ENCODE measurements at regions not wholly inside any gene's neighbourhood (a gene's known extent, or its start where the extent isn't known, plus 50 kb on each side); places are given as distances from the start of the nearest gene placed in this dataset.

GRCh38 chr4:188930822-188931221, 791.6 kb downstream of the TRIML1 start:
- no peak overlapping the region for H3K27ac ChIP-seq (ENCODE audit: low read depth, low read length)
- Mint-ChIP-seq H3K27me3 (no peaks in the 10 kb centered on the region), H3K4me1 (no peaks in the 10 kb centered on the region), H3K36me3 (peaks cover 0 to 4% (median 0%) of the 10 kb centered on the region in 5 donors), H3K9me3 (peaks cover 2 to 27% (median 7%) of the 10 kb centered on the region in 11 donors), H3K4me3 (no peak overlapping the region), H3K27ac (no peak overlapping the region)
- intact Hi-C loops (cut with micrococcal nuclease) = no loop called here
- no peaks in the 10 kb centered on the region for H3K27me3 ChIP-seq (ENCODE audit: control insufficient read depth in 2 of 2, insufficient read depth in 2 of 2, low read length in 2 of 2)
- POLR2A ChIA-PET = no interaction called here
- H3K4me3 ChIP-seq (ENCODE audit: low read length) = no peak overlapping the region
- H3K4me1 ChIP-seq (ENCODE audit: control insufficient read depth in 2 of 2, insufficient read depth in 2 of 2, low read length in 2 of 2) = no peaks in the 10 kb centered on the region
- DNase-seq (peak in 2 of 9 donors; percentile 0 to 9), ATAC-seq (no peak)
- H3K36me3 ChIP-seq (ENCODE audit: control insufficient read depth in 2 of 3, insufficient read depth in 3 of 3, low read length in 3 of 3) = no peaks in the 10 kb centered on the region
- CTCF ChIA-PET = no interaction called here
- H3K9me3 ChIP-seq (ENCODE audit: control insufficient read depth in 2 of 3, low read length in 3 of 3) = no peaks in the 10 kb centered on the region

DNA sequence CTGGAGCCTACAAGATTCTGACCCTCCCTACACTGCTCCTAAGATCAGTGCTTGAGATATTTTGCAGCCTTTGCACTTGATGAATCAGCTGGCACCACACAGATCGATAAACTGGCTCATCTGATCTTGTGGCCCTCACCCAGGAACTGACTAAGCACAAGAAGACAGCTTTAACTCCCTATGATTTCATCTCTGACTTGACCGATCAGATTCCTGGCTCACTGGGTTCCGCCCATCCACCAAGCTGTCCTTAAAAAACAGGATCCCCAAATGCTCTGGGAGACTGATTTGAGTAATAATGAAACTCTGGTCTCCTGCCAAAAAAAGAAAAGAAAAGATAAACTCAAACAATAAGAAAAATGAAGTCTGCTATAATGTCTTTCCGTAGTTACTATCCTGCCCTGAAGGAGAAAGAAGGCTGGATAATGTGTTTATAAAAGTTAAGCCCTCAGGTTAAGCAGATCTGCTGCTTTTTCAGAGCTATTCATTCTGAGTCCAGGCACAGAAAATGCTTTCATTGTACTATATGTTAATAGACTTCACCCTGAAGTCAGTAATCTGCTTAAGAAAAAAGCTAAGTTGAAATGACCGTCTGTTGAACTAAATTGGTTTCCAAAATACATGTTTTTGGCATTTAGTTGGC, 795.2 kb downstream of the TRIML1 start:
- CTCF ChIA-PET = no interaction called here

GRCh38 chr4:188941524-188942119, 802.4 kb downstream of the TRIML1 start:
- Mint-ChIP-seq H3K27me3 (no peaks in the 10 kb centered on the region), H3K4me3 (no peak overlapping the region), H3K9me3 (peaks cover 0 to 7% (median 5%) of the 10 kb centered on the region in 11 donors), H3K36me3 (peaks cover 0 to 3% (median 0%) of the 10 kb centered on the region in 5 donors), H3K27ac (no peak overlapping the region), H3K4me1 (no peaks in the 10 kb centered on the region)
- ATAC-seq (no peak), DNase-seq (no peak)
- Histone ChIP-seq H3K36me3 (ENCODE audit: control insufficient read depth in 2 of 3, insufficient read depth in 3 of 3, low read length in 3 of 3) (no peaks in the 10 kb centered on the region), H3K27me3 (ENCODE audit: control insufficient read depth in 2 of 2, insufficient read depth in 2 of 2, low read length in 2 of 2) (no peaks in the 10 kb centered on the region), H3K27ac (ENCODE audit: low read depth, low read length) (no peak overlapping the region), H3K9me3 (ENCODE audit: control insufficient read depth in 2 of 3, low read length in 3 of 3) (peaks cover 0 to 5% (median 0%) of the 10 kb centered on the region in 3 experiments), H3K4me3 (ENCODE audit: low read length) (no peak overlapping the region), H3K4me1 (ENCODE audit: control insufficient read depth in 2 of 2, insufficient read depth in 2 of 2, low read length in 2 of 2) (no peaks in the 10 kb centered on the region)
- intact Hi-C loops (cut with micrococcal nuclease) = no loop called here
- POLR2A ChIA-PET = no interaction called here
- CTCF ChIA-PET = no interaction called here

More for the DNA sequence above, 795.2 kb downstream of the TRIML1 start:
- Mint-ChIP-seq H3K4me1 (no peaks in the 10 kb centered on the region), H3K9me3 (peaks cover 2 to 17% (median 7%) of the 10 kb centered on the region in 11 donors), H3K36me3 (peaks cover 0 to 4% (median 0%) of the 10 kb centered on the region in 5 donors), H3K4me3 (no peak overlapping the region), H3K27me3 (no peaks in the 10 kb centered on the region), H3K27ac (no peak overlapping the region)
- Histone ChIP-seq H3K27me3 (ENCODE audit: control insufficient read depth in 2 of 2, insufficient read depth in 2 of 2, low read length in 2 of 2) (no peaks in the 10 kb centered on the region), H3K4me1 (ENCODE audit: control insufficient read depth in 2 of 2, insufficient read depth in 2 of 2, low read length in 2 of 2) (no peaks in the 10 kb centered on the region), H3K9me3 (ENCODE audit: control insufficient read depth in 2 of 3, low read length in 3 of 3) (no peaks in the 10 kb centered on the region), H3K4me3 (ENCODE audit: low read length) (no peak overlapping the region), H3K27ac (ENCODE audit: low read depth, low read length) (no peak overlapping the region), H3K36me3 (ENCODE audit: control insufficient read depth in 2 of 3, insufficient read depth in 3 of 3, low read length in 3 of 3) (no peaks in the 10 kb centered on the region)
- DNase-seq = no peak
- no peak for ATAC-seq
- POLR2A ChIA-PET = no interaction called here
- intact Hi-C loops (cut with micrococcal nuclease) = no loop called here

GRCh38 chr4:188942606-188943005, 803.4 kb downstream of the TRIML1 start:
- Mint-ChIP-seq H3K36me3 (peaks cover 0 to 3% (median 0%) of the 10 kb centered on the region in 5 donors), H3K27ac (no peak overlapping the region), H3K27me3 (no peaks in the 10 kb centered on the region), H3K9me3 (peaks cover 0 to 8% (median 5%) of the 10 kb centered on the region in 11 donors), H3K4me1 (no peaks in the 10 kb centered on the region), H3K4me3 (no peak overlapping the region)
- ChIA-PET POLR2A (no interaction called here), CTCF (no interaction called here)
- DNase-seq (no peak), ATAC-seq (no peak)
- Histone ChIP-seq H3K4me1 (ENCODE audit: control insufficient read depth in 2 of 2, insufficient read depth in 2 of 2, low read length in 2 of 2) (no peaks in the 10 kb centered on the region), H3K4me3 (ENCODE audit: low read length) (no peak overlapping the region), H3K36me3 (ENCODE audit: control insufficient read depth in 2 of 3, insufficient read depth in 3 of 3, low read length in 3 of 3) (no peaks in the 10 kb centered on the region), H3K27me3 (ENCODE audit: control insufficient read depth in 2 of 2, insufficient read depth in 2 of 2, low read length in 2 of 2) (no peaks in the 10 kb centered on the region), H3K9me3 (ENCODE audit: control insufficient read depth in 2 of 3, low read length in 3 of 3) (peaks cover 0 to 5% (median 0%) of the 10 kb centered on the region in 3 experiments), H3K27ac (ENCODE audit: low read depth, low read length) (no peak overlapping the region)
- intact Hi-C loops (cut with micrococcal nuclease) = no loop called here

DNA sequence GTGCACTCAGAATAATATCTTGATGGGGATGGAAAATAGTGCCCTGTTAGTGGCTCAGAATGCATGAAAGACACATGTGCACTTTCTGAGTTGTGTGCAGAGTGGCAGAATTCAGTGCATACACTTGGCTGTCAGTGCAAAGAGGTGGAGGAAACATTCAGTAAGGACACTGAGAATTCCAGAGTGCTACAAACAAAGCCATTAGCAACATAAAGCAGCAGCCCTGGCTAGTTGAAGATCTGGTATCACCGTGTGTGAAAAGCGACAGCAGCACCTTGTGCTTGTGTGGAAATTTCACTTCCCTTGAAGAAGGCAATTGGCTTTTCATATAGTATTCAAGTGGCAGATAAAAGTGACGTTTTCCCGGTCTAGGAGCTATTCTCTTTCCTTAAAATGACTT, 810.4 kb downstream of the TRIML1 start:
- Histone ChIP-seq H3K4me3 (ENCODE audit: low read length) (no peak overlapping the region), H3K27me3 (ENCODE audit: control insufficient read depth in 2 of 2, insufficient read depth in 2 of 2, low read length in 2 of 2) (no peaks in the 10 kb centered on the region), H3K9me3 (ENCODE audit: control insufficient read depth in 2 of 3, low read length in 3 of 3) (no peaks in the 10 kb centered on the region), H3K36me3 (ENCODE audit: control insufficient read depth in 2 of 3, insufficient read depth in 3 of 3, low read length in 3 of 3) (no peaks in the 10 kb centered on the region), H3K4me1 (ENCODE audit: control insufficient read depth in 2 of 2, insufficient read depth in 2 of 2, low read length in 2 of 2) (no peaks in the 10 kb centered on the region), H3K27ac (ENCODE audit: low read depth, low read length) (no peak overlapping the region)
- no peak for ATAC-seq
- Mint-ChIP-seq H3K4me3 (no peak overlapping the region), H3K27me3 (no peaks in the 10 kb centered on the region), H3K4me1 (no peaks in the 10 kb centered on the region), H3K36me3 (peaks cover 0 to 3% (median 0%) of the 10 kb centered on the region in 5 donors), H3K9me3 (peaks cover 0 to 18% (median 5%) of the 10 kb centered on the region in 11 donors), H3K27ac (no peak overlapping the region)
- ChIA-PET CTCF (no interaction called here), POLR2A (no interaction called here)
- no peak for DNase-seq
- intact Hi-C loops (cut with micrococcal nuclease) = no loop called here

GRCh38 chr4:188955066-188955465, 815.8 kb downstream of the TRIML1 start:
- no peaks in the 10 kb centered on the region for H3K27me3 ChIP-seq (ENCODE audit: control insufficient read depth in 2 of 2, insufficient read depth in 2 of 2, low read length in 2 of 2)
- Mint-ChIP-seq H3K36me3 (no peaks in the 10 kb centered on the region), H3K27ac (no peak overlapping the region), H3K9me3 (peaks cover 0 to 23% (median 10%) of the 10 kb centered on the region in 11 donors), H3K27me3 (no peaks in the 10 kb centered on the region), H3K4me1 (no peaks in the 10 kb centered on the region), H3K4me3 (no peak overlapping the region)
- H3K27ac ChIP-seq (ENCODE audit: low read depth, low read length) = no peak overlapping the region
- no peak overlapping the region for H3K4me3 ChIP-seq (ENCODE audit: low read length)
- POLR2A ChIA-PET = no interaction called here
- DNase-seq (no peak), ATAC-seq (no peak)
- no peaks in the 10 kb centered on the region for H3K4me1 ChIP-seq (ENCODE audit: control insufficient read depth in 2 of 2, insufficient read depth in 2 of 2, low read length in 2 of 2)
- CTCF ChIA-PET = no interaction called here
- no peaks in the 10 kb centered on the region for H3K9me3 ChIP-seq (ENCODE audit: control insufficient read depth in 2 of 3, low read length in 3 of 3)
- H3K36me3 ChIP-seq (ENCODE audit: control insufficient read depth in 2 of 3, insufficient read depth in 3 of 3, low read length in 3 of 3) = no peaks in the 10 kb centered on the region
- intact Hi-C loops (cut with micrococcal nuclease) = no loop called here

DNA sequence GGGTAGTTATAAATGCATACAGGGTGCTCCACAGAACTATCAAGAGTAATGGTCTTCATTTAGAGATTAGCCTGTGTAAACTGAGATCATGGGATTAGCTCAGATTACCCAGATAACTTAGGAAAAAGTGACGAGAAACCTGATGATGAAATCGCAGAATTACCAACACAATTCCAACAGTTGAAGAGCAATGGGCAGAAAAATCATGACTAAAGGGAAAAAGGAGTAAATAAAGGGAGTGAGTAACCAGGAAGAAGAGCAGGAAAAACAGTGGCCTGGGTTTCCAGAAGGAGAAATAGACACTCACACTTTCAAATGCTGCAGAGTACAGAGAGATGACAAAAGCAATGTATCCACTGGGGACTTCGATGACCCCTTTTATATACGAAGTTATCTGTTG, 817.3 kb downstream of the TRIML1 start:
- H3K9me3 ChIP-seq (ENCODE audit: control insufficient read depth in 2 of 3, low read length in 3 of 3) = no peaks in the 10 kb centered on the region
- ChIA-PET CTCF (interaction anchor here (0.6 kb wide), 1 partner anchor 43 kb away, joined by 3 read pairs; no protein-coding TSS in a partner anchor), POLR2A (no interaction called here)
- no peak overlapping the region for H3K27ac ChIP-seq (ENCODE audit: low read depth, low read length)
- no peaks in the 10 kb centered on the region for H3K36me3 Mint-ChIP-seq
- no peak overlapping the region for H3K4me3 ChIP-seq (ENCODE audit: low read length)
- intact Hi-C loops (cut with micrococcal nuclease) = no loop called here
- H3K27me3 ChIP-seq (ENCODE audit: control insufficient read depth in 2 of 2, insufficient read depth in 2 of 2, low read length in 2 of 2) = no peaks in the 10 kb centered on the region
- no peaks in the 10 kb centered on the region for H3K36me3 ChIP-seq (ENCODE audit: control insufficient read depth in 2 of 3, insufficient read depth in 3 of 3, low read length in 3 of 3)
- DNase-seq = no peak
- H3K27ac Mint-ChIP-seq = no peak overlapping the region
- no peak overlapping the region for H3K4me3 Mint-ChIP-seq
- H3K9me3 Mint-ChIP-seq = peaks cover 0 to 23% (median 13%) of the 10 kb centered on the region in 11 donors
- H3K4me1 ChIP-seq (ENCODE audit: control insufficient read depth in 2 of 2, insufficient read depth in 2 of 2, low read length in 2 of 2) = no peaks in the 10 kb centered on the region
- H3K27me3 Mint-ChIP-seq = no peaks in the 10 kb centered on the region
- no peaks in the 10 kb centered on the region for H3K4me1 Mint-ChIP-seq
- no peak for ATAC-seq
